ENCODE measurements at regions not wholly inside any gene's neighbourhood (a gene's known extent, or its start where the extent isn't known, plus 50 kb on each side); places are given as distances from the start of the nearest gene placed in this dataset.

- TF ChIP-seq TAF1 (IDR thresholded peaks at IDR 0.05; ENCODE audit: borderline replicate concordance, insufficient read depth, low read length), result no peak
- no peak for TF ChIP-seq REST (IDR thresholded peaks at IDR 0.05; ENCODE audit: insufficient read depth in 1 of 2, low read depth in 2 of 2, low read length in 2 of 2)
- TF ChIP-seq POLR2AphosphoS5 (IDR thresholded peaks at IDR 0.05; ENCODE audit: low read depth, low read length), result no peak
- no peak for TF ChIP-seq SIN3A (IDR thresholded peaks at IDR 0.05; ENCODE audit: borderline replicate concordance, insufficient read depth, low read length)
- no peak for TF ChIP-seq FOXP2 (optimal IDR thresholded peaks at IDR 0.05; ENCODE audit: borderline replicate concordance, extremely low read depth, extremely low read length, insufficient read depth)
Measured at GRCh38 chr5:87886164-87886563, 382.5 kb downstream of the TMEM161B start.
